NOMO-1 (cell line): ENCODE measurements at regions not wholly inside any gene's neighbourhood (a gene's known extent, or its start where the extent isn't known, plus 50 kb on each side); places are given as distances from the start of the nearest gene placed in this dataset.

ENCODE experiments used
- DNase-seq, 2 experiments: peaks; one replicate each; lab custom pipeline; 2025; ENCODE audit not compliant: unreplicated experiment in 2 of 2; lab: John Stamatoyannopoulos, UW

DNA sequence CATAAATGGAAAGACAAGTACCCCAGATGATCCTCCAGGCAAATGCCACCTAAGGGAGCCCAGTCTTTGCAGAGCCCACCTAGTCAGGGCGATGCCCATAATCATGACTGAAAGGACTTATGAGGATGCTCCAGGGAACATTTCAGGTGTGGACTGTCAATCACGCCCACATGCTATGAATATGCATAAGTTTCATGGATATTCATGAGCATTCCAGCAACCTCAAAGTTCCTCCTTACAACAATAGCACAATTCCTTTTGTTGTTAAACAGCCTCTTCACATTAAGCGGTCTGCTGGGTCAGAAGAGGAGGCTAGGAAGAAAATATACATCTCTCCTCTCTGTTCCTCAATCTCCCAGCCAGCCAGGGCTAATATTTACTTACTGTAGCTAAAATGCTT lies 161.6 kb downstream of the C5orf15 start:
- DNase-seq, result no peak

DNA sequence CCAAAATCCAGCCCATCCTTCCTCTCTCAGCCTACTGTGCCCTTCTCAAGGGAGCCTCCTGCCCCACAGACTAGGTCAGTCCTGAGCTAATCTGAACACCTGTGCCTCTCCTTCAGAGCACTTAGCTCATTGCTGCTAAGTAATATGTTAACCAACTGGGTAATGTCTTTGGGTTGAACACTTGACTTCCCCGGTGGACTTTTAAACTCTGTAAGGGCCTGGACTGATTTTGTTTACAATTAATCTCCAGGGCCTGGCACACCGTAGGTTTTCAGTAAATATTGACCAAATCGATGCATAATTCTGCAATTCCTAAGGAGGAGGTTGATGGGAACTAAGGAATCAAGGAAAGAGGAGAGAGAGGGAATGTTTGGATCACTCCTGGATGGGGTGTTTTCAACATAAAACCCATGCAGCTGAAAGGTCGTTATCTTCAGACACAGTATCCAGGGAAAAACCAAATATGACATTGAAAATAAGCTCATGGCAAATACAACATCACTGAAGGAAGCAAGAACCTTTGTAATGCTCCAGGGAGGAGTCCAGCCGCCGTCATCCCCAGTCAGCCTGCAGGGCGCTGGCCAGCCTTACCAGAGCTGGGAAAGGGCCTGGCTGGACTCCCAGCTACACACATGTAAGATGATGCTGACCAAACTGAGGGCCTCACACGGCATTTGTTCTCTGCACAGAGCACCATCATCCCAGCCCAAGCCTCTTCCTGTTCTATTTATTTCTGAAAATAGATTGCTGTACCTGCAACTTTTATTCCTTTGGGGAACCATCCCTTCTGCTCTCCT lies 166.3 kb downstream of the C5orf15 start:
- DNase-seq, result no peak

DNA sequence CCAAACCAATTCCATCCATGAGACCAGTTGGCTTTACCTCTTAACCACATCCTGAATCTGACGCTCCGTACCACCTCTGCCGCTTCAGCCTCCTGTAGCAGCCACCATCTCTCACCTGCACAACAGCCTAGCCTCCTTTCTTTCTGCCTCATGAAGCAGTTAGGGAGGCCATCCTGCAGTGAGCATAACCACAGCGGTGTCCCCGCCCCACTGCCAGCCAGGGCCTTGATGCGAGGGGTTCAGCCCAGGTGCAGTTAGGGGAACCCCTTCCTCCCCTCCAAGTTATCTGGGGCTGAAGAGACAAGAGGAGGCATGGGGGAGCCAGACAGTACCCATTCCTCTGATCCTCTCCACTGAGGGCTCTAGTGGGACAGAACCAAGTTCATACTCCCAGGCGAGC lies 167.0 kb downstream of the C5orf15 start:
- no peak for DNase-seq

DNA sequence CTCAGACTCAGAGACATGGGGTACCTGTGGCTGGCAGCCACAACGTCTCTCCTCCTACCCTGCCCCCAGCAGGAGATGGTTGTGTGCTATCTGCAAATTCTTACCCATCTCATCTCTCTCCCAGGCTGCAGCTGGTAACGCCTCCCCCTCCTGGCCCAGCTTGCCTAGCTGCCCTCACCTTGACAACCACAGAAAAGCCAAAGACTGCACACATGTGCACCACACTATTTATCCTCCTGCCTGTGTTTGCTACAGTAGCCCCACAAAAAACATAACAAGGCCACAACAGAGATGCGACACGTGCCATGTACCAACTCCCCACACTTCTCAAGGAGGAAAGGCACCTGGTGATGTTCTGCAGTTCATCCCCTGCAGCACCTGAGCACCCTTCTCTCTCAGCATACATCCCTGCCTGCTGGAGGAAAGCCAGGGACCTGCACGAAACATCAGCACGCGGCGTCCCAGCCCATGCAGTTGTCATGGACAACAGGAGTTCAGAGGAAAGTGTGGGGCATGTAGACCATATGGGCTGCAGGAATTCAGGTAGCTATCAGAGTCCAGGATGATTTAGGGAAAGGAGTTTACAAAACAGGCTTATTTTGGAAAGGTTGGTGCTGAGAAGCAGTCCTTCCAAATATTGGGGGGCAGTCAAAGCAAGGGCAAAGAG lies 168.7 kb downstream of the C5orf15 start:
- no peak for DNase-seq

DNA sequence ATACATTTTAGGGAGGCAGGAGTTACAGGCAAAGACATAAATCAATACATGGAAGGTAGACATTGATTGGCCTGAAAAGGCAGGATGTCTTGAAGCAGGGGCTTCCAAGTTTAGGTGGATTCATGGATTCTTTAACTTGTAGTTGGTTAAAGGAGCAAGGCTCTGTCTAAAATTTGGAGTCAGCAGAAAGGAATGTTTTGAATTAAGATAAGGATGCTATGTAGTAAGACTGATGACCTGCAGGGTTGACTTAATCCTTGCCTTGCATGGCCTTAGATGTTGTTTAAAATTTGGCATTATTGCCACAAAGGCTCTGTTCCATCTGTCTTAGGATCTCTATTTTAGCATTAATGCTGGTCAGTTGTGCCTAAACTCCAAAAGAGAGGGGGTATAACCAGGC lies 171.3 kb downstream of the C5orf15 start:
- DNase-seq, result no peak

DNA sequence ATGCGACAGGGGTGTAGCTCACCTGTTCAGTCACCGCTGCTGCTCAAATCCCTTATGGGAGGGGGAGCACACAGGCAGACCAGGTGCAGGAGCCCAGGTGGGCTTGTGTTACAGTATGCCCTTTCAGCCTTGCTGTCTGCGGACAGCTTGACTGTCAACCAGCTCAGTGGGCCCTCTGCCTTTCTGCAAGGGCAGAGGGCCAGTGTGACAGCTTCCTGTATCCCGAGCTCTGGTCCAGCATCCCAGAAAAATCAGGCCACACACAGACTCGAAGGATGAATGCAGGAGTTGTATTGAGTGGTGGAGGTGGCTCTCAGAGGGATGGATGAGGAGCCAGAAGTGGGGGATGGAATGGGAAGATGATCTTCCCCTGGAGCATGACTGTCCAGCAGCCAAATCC lies 172.2 kb downstream of the C5orf15 start:
- DNase-seq, result no peak

- DNase-seq, result no peak
Observed at GRCh38 chr5:133794771-133795415, 173.5 kb downstream of the C5orf15 start.

GRCh38 chr5:133793756-133794465 lies 174.5 kb downstream of the C5orf15 start:
- DNase-seq, result no peak

DNA sequence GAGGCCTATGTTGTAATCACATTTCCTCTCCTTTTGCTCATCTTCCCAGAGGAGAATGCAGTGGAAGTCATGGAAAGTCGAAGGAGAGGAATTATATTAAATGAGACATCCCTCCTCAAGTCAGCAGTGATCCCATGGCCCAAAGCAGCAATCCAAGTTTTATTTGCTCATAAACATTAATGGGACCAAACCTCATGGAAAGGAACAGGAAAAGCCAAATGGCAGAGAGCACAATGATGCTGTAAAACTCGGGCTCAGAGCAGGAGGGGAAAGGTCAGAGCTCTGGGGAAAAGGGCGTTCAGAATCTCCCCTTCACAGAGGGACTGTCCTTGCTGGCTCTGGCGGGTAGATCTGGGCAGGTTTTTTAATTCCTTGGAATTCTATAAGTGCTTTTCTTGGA lies 175.8 kb downstream of the C5orf15 start:
- no peak for DNase-seq

DNA sequence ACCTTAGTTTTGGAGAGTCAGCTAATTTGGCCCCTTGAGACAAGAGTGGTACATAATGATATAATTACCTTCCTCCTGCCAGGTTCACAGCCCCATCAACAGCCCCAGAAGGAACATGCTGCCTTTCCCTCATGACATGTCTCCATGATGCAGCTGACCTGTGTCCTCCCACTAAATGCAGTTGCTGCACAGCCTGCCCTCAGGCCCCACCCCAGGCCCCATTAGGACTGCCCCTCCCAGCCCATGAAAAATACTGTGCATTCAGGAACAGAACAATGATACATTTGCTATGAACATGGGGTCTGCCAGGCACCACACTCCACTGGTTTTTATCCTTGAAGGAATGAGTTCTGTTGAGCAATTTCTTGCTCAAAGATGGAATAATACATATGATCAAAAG lies 176.4 kb downstream of the C5orf15 start:
- DNase-seq, result no peak

GRCh38 chr5:133790898-133791297 lies 177.5 kb downstream of the C5orf15 start:
- no peak for DNase-seq

DNA sequence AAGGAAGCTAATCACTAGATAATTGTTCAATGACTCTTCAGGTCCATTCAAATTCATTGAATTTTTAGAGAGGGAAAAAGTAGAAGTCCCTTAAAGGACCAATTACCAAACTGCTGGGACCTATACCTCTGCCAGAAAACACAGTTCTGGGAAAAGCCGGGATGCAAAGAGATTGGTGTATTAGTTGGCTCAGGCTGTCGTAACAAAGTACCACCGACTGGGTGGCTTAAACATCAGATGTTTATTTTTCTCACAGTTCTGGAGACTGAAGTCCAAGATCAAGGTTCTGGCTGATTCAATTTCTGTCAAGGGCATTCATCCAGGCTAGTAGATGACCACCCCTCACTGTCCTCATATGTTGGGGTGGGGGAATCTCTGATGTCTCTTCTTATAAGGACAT lies 177.1 kb upstream of the FSTL4 start:
- no peak for DNase-seq

- no peak for DNase-seq
Observed at GRCh38 chr5:133788121-133788520, 175.8 kb upstream of the FSTL4 start.

DNA sequence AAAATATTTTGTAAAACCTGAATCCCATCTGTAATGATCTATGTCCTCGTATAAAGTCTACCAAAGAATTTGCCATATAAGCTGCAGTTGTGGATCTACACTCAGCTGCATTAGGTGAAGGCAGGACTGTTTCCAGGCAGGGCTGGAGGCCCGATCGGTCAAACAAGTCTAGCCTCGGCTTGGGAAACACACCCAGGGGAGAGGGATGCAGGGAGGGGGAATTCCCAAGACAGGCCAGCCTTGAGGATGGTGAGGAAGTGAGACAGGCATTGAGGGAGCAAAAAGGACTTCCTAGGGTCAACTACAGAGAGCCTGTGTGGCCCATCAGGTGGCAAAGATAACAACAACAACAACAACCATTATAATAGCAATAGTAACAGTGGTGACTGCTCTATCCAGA lies 174.1 kb upstream of the FSTL4 start:
- no peak for DNase-seq

DNA sequence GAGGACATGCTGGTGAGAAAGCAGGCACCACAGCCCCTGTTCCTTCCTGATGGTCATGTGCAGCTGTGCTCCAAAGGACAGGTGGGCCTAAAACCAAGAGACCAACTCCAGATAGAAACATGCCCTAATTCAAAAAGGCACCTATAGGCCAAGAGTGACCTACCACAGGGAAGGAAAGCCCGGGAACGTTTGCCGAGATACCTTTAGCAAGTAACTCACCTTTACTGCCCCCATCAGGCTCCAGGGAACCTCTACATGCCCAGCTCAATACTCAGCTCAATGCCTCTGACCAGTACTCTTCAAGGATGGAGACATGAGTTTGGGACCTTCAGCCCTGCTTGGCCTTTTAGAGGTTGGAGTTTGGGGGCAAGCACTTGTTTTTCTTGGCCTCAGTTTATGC lies 172.8 kb upstream of the FSTL4 start:
- no peak for DNase-seq

DNA sequence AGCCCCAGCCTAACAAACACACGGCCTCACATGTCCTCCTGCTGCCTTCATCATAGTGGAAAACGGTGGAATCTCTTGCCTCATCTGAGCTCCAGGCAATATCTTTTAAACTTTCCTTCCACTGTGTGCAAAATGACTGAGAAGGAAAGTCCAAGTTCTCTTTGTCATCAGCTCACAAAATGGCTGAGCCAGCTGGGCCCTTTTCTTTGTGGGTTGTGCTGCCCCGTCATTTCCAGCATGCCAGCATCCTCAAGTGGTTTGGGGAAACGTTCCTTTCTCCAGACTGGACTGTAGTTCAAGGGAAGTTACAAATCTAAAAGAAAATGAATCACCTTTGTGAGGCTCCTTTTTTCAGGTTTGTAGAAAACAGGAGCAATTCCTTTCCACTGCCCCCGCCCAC lies 171.1 kb upstream of the FSTL4 start:
- DNase-seq, result no peak

DNA sequence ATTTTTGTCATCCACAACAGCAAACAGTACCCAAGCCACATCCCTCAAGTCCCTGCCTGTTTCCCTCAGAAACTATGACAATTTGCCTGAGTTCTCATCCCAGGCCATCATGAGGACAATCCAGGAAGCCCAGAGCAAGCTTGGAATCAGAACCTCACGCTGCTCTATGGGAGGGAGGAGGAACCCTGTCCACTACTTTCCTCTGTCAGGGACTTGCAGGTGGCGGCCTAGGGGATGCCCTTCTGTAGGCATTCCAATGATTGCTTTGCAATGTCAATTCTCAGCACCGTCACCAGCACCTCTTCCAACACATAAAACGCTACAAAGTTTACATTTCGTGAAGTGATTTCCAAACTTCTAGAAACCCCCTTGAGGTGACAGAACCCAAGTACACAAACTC lies 170.4 kb upstream of the FSTL4 start:
- DNase-seq, result no peak

DNA sequence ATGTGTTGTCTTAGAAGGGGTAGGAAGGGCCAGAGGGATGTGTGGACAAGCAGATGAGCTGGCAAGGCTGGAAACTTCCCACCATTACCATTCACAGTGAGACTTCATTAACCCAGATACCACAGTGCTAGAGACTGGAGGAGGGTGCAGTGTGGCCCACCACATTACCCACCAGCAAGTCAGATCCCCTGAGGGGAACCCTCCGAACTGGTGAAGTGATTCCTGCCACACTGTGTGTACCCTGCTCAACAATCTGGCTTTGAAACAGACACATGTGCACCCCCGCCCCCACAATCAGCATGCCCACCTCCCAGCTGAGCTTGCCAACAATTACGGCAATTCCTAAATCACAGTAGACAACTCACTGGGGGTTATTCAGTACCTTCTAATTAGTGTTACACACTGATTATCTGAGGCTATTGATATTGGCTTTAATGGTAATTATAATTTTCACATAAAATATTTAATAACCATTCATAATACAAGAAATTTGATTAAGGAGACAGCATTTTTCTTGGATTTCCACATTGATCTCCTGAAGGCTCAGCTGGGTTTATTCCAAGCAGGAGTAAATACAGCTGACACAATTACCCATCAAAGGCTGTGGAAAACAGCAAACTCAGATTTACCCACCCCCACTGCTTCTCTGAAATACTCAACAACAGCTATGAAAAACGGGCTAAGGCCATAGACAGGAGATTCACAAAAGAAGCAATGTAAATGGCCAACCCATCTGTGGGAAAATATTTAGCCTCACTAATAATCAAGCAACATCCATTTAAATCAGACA lies 169.3 kb upstream of the FSTL4 start:
- DNase-seq, result no peak

DNA sequence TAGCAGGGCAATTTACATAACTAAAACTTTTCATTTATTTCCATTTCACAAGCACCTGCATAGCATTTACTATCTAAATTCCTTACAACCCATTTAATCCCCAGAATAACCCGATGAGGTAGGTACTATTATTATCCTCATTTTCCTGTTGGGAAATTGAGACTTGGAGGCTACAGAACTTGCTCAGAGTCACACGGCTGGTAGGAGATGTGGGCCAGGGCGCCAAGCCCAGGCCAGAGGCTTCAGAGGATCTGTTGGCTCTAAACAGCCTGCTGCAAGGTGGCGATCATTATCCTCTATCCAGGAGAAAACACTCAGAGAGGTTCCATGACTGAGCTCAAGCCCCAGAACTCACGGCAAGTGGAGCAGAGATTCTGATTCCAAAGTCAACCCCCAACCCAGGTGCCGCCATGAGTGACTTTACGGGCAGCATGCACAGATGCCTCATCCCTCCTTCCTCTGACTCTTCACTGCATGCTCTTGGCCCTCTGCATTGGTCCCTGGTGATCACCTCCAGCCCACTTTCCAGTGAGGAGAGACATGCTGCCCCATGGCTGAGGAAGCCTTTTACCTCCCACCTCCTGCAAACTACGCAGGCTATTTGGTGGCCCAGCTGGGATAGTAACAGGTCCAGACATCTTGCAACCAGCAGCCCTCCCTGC lies 168.4 kb upstream of the FSTL4 start:
- DNase-seq, result no peak

- no peak for DNase-seq
Observed at GRCh38 chr5:133779828-133780475, 167.6 kb upstream of the FSTL4 start.
